ENCODE measurements at regions not wholly inside any gene's neighbourhood (a gene's known extent, or its start where the extent isn't known, plus 50 kb on each side); places are given as distances from the start of the nearest gene placed in this dataset.

- no peak for DNase-seq
Observed at GRCh38 chr12:43004908-43005307, 415.4 kb upstream of the PRICKLE1 start.

DNA sequence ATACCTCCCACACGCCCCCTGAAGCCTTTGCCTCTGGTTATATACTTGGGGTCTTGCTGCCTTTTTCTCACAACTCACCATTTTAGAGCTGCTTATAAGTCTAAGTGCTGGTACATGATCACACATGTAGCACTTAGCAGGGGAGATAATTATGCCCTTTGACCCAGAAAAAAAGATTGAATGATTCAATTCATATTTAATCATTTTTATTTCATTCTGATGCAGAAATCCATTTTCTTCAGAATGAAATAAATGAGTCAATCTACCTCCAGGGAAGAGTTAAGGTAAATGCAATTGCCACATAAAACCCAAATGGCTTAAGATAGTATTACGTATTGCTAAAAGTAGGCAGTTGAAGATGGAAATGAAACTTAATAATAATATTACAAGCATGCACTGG, 414.6 kb upstream of the PRICKLE1 start:
- no peak for DNase-seq

DNA sequence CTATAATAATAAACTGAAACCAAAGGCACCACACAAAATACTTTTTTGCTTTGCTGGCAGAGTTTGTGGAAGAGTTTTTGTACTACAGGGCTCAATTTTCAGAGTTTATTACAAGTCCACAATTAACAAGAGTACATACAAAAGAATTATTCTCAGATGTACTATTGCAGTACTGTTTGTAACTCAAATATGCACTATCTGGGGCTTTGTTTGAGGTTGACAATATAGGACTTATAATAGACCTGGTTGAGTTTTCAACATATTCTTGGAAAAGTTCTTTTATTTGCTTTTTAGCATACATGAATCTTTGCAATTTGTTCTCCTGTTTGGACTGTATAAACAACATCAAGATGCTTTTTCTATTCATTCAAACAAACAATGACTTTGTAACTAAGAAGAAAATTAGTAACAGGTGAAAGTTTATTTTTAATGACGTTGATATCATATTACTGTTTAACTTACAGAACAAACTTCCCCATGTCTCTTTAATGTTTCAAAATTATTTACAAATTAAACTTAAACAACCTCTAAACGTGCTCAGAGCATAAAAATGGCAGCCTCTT, 407.4 kb upstream of the PRICKLE1 start:
- DNase-seq: no peak

- no peak for DNase-seq
Observed at GRCh38 chr12:42992826-42993225, 403.3 kb upstream of the PRICKLE1 start.

GRCh38 chr12:42990387-42990786, 400.8 kb upstream of the PRICKLE1 start:
- DNase-seq: no peak

DNA sequence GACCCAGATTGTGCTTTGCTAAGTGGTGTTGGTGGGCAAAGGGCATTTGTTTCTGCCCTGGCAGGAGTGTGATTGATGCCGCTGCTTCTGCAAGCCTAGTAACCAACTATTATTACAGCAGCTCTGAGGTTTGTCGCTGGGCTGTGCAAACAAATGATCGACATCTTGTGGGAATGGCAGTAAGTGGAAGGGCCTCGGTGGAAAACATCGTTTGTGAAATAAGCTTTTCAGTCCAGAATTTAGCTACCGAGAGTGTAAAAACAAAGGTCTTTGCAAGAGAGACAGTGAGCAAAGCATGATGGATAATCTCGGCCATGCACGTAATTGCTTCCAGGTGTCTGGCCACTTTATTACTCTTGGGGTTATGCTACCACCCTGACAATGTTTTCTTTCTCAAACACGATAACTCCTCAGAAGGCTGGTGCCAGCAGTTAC, 397.7 kb upstream of the PRICKLE1 start:
- no peak for DNase-seq

GRCh38 chr12:42985506-42985905, 396.0 kb upstream of the PRICKLE1 start:
- no peak for DNase-seq

- DNase-seq: no peak
Observed at GRCh38 chr12:42982828-42983227, 393.3 kb upstream of the PRICKLE1 start.

DNA sequence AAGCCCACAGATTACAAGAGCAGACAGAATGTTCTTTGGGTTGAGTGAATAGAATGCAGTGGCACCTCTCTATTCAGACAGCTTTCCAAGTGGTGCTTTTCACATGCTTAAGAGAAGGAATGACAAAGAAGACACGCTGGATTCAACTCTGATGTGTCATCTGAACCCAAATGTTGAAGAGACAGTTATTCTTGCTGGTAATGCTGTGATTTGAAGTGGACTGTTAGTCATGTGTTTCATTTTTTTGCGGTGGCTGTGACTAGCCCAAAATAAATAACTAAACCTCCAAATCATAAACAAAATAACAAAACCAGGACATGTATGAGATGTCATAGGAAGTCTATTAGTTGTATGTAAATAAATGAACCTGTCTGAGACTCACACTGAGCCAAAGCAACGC, 391.8 kb upstream of the PRICKLE1 start:
- DNase-seq: no peak

DNA sequence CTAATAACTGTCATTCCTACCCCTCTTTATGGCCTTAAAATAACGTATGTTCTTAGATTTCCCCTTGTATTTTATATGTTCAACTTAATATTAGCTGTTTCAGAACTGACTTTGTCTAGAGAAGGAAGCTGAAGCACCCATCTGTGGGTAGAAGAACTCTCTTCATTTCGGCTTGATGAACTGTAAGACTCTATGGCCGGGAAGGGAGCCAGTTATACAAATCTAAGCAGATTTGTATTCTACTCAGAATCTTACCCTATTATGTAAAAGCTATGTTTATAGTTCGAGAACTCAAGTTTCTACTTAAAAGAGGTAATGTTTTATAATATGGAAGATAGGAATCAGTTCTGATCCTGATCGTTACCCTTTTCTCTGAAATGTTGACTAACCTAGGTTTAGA, 390.9 kb upstream of the PRICKLE1 start:
- no peak for DNase-seq

- DNase-seq: no peak
Observed at GRCh38 chr12:42979746-42980145, 390.2 kb upstream of the PRICKLE1 start.

- DNase-seq: no peak
Observed at GRCh38 chr12:42978708-42979107, 389.2 kb upstream of the PRICKLE1 start.

GRCh38 chr12:42977451-42978230, 388.1 kb upstream of the PRICKLE1 start:
- DNase-seq: no peak

DNA sequence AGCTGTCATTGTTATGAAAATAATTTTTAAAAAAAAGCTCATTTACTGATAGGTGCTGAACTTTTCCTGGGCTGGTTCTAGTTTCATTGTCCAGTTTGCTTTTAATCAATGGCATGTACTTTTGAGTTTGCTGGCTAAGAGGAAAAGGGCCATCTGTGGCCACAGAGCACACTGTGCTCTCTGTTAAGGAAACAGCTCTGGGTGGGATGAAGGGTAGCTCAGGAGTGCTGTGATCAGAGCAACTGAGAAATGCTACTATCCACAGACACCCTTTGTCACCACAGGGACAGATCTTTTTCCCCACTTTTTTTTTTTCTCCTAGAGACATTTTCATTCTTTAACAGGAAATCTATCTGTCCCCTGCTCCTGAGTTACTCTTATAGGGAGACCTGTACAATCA, 387.1 kb upstream of the PRICKLE1 start:
- DNase-seq: no peak

- no peak for DNase-seq
Observed at GRCh38 chr12:42976122-42976521, 386.6 kb upstream of the PRICKLE1 start.

- no peak for DNase-seq
Observed at GRCh38 chr12:42969355-42969754, 379.8 kb upstream of the PRICKLE1 start.

DNA sequence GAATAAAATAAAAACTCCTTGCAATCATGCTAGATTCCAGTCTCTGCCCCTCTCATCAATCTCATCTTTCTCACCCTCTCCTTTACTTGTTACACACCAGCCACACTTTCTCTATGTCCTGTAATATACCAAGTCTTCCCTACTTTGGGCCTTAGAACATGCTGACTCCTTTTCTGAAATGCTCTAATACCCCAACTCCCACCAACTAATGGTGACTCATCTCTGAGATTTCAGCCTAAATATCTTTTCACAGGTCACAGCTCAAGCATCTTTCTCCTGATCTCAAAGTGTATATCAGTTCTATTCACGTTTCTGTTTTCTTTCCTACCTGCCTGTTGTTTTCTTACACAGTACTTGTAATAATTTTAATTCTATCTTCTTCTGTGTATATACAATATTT, 378.9 kb upstream of the PRICKLE1 start:
- no peak for DNase-seq

GRCh38 chr12:42967850-42968249, 378.3 kb upstream of the PRICKLE1 start:
- DNase-seq: no peak

DNA sequence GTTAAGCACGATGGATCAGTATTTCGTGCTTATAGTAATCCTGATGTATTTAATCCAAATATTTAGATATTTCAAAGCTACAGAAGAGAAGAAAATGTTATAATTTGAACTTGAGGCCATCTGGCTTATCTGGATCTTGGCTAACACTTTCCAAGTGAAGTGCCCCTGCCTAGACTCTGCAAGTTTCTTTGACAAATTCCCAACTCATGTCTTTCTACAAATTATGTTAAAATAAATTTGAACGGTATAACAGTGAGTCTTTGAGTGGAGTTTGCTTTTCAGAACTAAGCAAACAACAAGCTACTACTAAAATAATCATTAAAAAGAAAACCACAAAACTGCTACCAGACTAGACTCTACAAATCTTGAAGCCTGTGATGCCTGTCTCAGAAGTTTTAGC, 374.4 kb upstream of the PRICKLE1 start:
- no peak for DNase-seq

GRCh38 chr12:42962384-42962783, 372.8 kb upstream of the PRICKLE1 start:
- no peak for DNase-seq

DNA sequence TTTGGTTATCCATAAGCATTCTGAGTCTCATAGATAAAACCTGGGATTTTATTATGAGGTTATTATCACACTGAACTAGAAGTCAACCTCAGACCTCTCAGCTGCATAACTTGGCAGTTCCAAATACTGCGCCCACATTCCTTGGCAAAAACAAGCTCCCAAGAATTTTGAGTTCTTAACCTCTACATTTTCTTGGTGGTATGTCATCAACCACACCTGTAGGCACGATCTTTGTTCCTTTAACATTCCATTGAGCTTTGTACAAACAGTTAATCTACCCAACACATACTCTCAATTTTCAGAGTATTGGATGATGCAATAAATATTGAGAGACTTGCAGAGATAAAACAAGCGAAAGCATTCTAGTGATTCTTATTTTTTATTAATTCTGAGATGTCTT, 371.8 kb upstream of the PRICKLE1 start:
- no peak for DNase-seq

GRCh38 chr12:42960087-42960527, 370.6 kb upstream of the PRICKLE1 start:
- DNase-seq: no peak

GRCh38 chr12:42958291-42958674, 368.7 kb upstream of the PRICKLE1 start:
- DNase-seq: no peak

DNA sequence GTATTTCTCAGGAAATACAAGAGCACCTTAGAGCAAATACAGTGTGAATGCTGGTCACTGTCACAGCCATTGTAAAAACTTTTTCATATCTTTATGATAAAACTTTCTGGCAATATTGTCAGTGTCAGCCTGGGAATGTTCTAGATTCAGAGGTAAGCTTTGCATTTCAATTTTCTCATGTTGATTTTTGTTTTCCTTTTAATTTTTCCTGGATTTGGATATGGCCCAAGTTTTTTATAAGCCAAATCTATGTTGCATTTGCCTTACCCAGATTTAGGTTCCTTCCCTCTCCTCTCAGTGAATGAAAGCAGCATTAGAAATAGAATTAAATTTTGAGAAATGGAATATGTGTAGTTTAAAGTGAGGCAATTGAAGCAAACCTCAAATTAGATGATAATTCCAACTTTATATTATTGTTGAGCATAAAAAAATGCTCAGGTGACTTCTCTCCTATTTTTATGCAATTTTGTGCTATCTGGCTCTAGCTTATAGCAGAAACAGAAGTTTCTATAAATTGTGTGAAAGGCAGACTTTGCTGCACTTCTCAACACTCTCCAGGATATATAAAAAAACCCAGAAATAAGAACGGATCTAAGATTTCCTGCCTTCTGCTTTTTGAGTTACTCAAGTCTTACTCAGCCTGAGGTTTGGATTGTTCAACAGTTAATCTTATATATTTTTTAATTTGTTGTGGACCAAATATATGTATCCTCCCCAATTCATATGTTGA, 368.2 kb upstream of the PRICKLE1 start:
- no peak for DNase-seq

All from inflammatory macrophage treated with lipopolysaccharide for 1 hour (primary cell).